HG02678 (cell line): ENCODE measurements at regions not wholly inside any gene's neighbourhood (a gene's known extent, or its start where the extent isn't known, plus 50 kb on each side); places are given as distances from the start of the nearest gene placed in this dataset.
"Not testable (repeated sequence)": the region's sequence is repeated elsewhere in the genome, so short reads cannot be mapped to it uniquely, and the experiment has no call there.

Experiments
- ATAC-seq: cut with Tn5 transposase; IDR thresholded peaks from one replicate; pipeline ENCODE4 v1.9.1; 2021; ENCODE audit warnings: mild to moderate bottlenecking, moderate library complexity; ENCODE audit not compliant: unreplicated experiment

DNA sequence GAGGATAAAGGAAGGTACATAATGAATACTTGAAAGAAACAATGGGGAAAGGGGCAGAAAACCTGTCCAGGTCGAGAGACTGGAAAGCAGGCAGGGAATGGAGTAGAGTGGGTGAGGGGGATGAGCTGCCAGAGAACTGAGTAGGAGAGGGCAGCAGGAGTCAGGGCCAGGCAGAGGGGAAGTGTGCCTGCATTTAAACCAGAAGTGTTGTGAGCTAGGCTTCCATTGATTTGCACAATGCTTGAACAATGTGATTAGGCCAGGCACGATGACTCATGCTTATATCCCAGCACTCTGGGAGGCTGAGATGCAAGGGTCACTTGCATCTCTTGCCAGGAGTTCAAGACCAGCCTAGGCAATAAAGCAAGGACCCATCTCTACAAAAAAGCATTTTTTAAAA is 332.6 kb downstream of the ANAPC1 start:
- not testable (repeated sequence) for ATAC-seq

DNA sequence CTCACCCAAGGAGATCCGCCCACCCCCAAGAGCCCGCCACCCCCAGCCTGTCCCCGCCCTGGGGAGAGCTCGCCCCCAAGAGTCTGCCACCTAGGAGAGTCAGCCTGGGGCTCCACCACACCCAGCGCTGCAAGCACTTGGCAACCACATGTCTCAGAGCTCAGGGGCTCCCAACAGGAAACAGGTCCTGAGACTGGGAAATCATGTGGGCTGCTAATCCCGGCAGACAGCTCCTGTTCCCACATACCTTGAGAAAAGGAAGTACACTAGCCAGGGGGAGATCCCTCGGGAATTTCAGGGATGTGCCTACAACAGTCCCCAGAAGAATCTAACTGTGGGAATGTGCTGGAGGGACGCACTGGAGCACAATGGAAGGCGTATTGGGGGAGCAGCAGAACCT is 331.4 kb downstream of the ANAPC1 start:
- not testable (repeated sequence) for ATAC-seq

DNA sequence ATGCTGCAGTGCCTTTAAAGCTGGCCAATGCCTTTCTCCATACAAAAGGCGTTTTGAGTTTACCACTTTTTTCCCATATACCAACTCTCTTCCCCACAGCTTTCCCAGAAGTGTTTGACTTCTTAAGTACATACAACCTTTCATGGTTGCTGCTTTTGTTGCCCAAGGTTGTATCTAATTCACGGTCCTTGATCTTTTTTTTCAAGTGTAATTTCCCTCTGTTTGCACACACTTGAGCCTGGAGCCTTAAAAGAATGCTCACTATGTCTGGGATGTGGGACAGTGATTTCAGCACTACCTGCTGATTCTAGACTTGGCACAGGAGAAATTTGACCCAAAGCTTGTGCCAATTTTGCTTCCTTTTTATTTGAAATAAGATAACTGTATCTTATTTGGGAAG is 324.7 kb downstream of the ANAPC1 start:
- ATAC-seq = not testable (repeated sequence)

DNA sequence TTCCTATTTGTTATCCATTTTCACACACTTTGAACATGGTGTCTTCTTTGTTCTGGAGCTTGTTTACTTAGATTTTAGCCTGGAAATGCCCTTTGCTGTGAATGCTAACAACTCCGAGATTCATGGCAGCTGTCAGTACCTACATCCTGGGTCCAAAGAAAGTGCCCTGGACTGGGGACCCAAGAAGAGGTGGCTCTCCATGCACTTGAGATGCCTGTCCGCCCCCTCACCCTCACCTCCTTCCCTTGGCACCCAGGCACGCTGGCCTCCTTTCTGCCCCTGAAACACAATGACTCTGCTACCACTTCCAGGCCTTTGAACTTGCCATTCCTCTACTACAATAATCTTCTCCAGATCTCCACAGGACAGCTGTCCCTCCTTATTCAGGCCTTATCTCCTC is 324.2 kb downstream of the ANAPC1 start:
- ATAC-seq = not testable (repeated sequence)

DNA sequence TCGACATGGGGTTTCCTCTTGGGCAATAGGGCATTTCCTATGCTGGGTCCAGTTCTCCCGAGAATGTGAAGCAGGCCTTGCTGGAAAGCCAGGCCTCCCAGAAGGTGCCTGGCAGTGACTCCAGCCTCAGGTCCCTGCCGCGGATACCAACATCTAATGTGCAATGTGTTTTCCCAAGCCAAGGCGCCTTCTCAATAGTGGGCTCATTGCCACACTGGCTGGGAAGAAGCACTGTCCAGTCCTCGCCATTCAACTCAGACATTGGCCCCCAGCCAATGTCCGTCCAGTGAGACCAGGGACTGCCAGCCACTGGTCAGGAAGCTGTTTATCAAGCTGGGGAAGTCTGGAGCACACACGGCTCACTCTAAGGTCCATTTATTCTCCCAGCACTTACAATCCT is 317.9 kb downstream of the ANAPC1 start:
- not testable (repeated sequence) for ATAC-seq

GRCh38 chr2:111567233-111567632 is 316.8 kb downstream of the ANAPC1 start:
- not testable (repeated sequence) for ATAC-seq

- not testable (repeated sequence) for ATAC-seq
Measured at GRCh38 chr2:111569356-111570199, 314.4 kb downstream of the ANAPC1 start.

GRCh38 chr2:111570300-111571114 is 313.5 kb downstream of the ANAPC1 start:
- ATAC-seq = peak; percentile 80

- not testable (repeated sequence) for ATAC-seq
Measured at GRCh38 chr2:111574803-111575202, 309.2 kb downstream of the ANAPC1 start.

- not testable (repeated sequence) for ATAC-seq
Measured at GRCh38 chr2:111577154-111577885, 306.7 kb downstream of the ANAPC1 start.

- not testable (repeated sequence) for ATAC-seq
Measured at GRCh38 chr2:111579500-111580134, 304.4 kb downstream of the ANAPC1 start.

DNA sequence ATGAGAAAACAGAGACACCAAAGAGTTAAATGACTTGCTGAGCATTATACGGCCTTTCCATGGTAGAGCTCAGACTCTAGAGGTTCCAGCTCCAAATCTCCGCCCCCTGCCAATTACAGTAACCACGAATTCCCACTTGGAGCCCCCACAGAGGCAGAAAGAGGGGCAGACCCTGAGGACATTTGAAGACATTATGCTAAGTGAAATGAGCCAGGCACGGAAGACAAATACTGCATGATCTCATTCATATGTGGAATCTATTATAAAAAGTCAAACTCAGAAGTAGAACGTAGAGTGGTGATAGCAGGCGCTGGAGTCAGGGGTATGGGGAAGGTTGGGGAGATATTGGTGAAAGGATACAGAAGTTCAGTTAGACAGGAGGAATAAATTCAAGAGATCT is 303.4 kb downstream of the ANAPC1 start:
- ATAC-seq = not testable (repeated sequence)

GRCh38 chr2:111582090-111582489 is 301.9 kb downstream of the ANAPC1 start:
- not testable (repeated sequence) for ATAC-seq

- ATAC-seq = not testable (repeated sequence)
Measured at GRCh38 chr2:111583480-111583879, 300.5 kb downstream of the ANAPC1 start.

DNA sequence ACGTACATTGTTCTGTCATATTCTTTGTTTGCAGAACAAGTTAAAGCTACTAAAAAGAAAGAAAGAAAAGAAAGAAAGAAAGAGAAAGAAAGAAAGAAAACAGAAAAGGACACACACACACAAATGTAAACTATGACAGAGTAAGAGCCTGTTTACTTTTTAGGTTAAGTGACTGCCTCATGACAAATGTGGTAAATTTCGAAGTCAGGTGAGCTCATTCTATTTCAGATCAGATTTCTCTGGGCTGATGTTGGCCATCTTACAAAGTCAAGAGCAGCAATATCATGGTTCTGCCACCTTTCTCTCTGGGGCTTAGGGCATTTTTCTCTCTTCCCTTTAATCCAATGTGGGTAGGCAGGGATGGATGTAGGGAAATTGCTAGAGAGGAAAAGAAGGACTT is 299.5 kb downstream of the ANAPC1 start:
- ATAC-seq = not testable (repeated sequence)

- ATAC-seq = not testable (repeated sequence)
Measured at GRCh38 chr2:111584950-111585349, 299.0 kb downstream of the ANAPC1 start.

GRCh38 chr2:111586014-111586413 is 298.0 kb downstream of the ANAPC1 start:
- ATAC-seq = not testable (repeated sequence)

DNA sequence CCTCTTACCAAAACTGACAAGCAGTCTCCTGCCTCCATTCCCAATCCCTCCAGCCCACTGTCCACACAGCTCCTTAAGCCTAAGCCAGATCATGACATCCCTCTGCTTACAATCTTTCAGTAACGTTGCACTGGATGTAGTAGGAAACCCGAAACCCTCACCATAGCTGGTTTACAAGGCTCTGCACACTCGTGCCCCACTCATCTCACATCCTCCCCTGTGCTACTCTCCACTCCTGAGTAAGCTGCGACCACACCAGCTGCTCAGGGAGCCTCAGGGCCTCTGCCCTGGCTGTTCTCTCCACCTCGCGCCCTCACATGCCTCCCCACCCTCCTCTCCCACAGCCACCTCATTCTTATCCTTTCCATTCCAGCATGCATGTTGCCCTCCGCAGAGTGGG is 288.9 kb downstream of the ANAPC1 start:
- ATAC-seq = not testable (repeated sequence)

DNA sequence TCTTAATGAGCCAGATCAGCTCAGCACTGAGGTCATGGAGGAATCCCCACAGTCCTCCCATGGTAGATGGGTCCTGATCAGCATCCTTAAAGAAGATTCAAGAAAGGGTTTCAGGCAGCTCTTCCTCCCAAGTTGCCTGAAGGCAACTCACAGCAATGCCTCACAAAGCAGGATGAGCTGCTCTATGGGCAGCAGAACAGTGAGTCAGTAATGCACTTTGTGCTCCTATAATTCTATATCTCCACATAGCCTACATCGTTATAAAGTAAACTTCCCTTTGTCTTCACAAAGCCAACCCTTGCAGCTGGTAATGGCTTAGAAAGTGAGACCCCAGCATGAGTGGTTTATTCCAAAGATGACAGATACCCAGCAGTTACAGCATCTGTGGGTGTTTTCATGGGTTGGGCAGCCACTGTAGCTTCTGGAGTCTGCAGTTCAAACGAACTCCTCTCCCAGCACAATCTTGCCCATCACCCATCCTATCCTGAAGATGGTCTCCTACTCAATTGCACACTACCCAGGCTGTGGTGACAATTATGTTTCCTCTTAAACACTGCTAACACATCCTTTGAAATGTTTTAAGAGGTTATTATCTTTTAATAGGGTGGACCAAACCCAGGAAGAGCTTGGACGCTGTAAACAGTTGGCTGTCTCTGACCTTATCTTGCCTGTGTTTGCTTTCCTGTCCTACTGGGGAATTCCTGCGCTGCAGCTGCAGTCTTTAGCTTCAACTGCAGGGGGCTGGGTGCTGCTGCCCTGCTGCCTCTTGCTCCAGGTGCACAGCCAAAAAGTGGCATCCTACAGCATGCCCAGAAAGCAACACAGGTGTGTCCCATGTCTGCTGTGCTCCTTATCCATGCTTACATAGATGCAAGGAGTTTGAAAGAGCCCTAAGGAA is 286.9 kb downstream of the ANAPC1 start:
- not testable (repeated sequence) for ATAC-seq
